HG02678 (cell line): ENCODE measurements at regions not wholly inside any gene's neighbourhood (a gene's known extent, or its start where the extent isn't known, plus 50 kb on each side); places are given as distances from the start of the nearest gene placed in this dataset.

Source experiments
- ATAC-seq: cut with Tn5 transposase; IDR thresholded peaks from one replicate; pipeline ENCODE4 v1.9.1; 2021; ENCODE audit warnings: mild to moderate bottlenecking, moderate library complexity; ENCODE audit not compliant: unreplicated experiment

DNA sequence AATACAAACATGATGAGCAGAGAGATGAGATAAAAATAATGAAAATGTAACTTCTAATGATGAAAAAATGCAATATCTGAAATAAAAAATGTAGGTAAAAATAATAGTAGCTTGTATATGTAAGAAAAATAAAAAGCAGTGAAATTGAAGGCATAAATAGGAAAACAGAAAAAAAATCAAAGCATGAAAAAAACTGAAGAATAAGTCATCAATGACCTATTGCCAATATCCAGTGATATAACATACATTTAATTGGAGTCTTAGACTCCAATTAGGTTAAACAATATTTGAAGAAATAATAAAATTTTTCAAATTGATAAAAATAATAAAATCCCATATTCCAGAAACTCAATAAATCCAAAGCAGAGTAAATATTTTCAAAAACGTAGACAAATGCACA lies 114.0 kb upstream of the HDGFL1 start:
- ATAC-seq = no peak

- no peak for ATAC-seq
These were observed 111.4 kb upstream of the HDGFL1 start for GRCh38 chr6:22457996-22458395.

DNA sequence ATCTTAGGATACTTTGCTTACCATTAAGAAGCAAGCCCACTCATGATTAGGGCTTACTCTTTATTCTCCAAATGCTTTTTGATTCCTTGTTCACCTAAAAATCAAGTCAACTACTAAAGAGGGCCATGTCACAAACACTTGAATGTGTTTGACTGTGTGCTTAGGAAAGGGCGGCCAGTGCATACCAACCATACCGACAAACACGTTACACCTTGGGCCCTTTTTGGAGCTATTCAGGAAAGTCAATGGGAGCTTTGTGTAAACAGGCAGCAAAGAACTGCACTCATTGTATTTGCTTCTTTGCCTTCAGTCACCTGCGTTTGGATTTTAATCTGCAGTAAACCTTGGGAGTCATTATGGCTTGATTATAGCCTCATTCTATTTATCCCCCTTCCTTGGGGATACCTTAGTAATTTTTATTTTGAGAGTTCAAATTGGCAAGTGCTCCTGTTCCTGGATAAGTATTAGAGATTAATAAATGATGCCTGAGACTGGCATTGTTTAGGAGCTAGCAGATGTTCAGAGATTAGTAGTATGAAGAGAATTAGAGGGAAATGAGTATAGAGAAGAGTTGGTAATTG lies 102.6 kb upstream of the HDGFL1 start:
- no peak for ATAC-seq

DNA sequence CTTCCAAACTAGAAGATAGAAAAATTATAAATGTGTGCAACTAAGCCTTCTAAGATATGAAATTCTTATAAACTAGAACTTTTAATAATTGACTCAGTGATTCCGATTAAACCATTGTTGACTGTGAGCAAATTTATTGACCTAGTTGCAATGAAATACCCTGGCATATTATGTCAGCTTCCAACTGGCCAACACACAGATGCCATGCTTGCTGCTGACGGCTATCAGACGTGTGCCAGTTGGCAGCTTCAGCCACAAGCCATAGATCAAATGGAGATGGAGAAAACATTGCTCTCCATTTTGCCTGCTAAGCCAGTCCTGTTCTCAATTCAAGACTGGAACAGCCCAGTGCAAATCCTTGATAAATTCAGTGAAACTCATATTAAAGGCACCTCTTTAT lies 101.7 kb upstream of the HDGFL1 start:
- ATAC-seq = no peak

GRCh38 chr6:22468256-22468965 lies 101.0 kb upstream of the HDGFL1 start:
- no peak for ATAC-seq

- ATAC-seq = no peak
These were observed 98.8 kb upstream of the HDGFL1 start for GRCh38 chr6:22470454-22471131.

DNA sequence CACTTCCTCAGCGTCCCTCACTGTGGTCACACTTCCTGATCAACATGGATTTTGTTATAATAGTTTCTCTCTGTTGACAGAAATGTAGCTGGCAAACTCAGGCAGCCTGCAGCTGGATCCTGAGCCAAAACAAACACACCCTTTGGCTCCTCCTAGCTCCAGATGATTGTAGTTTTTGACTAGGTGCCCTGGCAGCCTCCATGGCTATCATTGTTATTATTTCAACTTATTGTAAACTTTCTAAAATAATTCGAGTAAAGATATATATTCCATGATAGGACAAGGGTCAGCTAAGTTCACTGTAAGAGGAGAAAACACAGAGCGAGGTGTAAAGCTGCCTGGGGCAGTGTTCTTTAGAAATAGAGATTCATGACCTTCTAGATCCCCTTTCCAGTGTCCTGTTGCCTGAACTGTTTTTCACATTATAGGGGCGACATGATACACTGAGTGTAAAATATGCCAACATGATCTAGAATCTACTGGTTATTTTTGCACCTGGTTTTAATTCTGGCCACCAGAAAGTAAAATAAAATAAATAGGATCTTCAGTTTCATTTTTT lies 98.2 kb upstream of the HDGFL1 start:
- no peak for ATAC-seq

DNA sequence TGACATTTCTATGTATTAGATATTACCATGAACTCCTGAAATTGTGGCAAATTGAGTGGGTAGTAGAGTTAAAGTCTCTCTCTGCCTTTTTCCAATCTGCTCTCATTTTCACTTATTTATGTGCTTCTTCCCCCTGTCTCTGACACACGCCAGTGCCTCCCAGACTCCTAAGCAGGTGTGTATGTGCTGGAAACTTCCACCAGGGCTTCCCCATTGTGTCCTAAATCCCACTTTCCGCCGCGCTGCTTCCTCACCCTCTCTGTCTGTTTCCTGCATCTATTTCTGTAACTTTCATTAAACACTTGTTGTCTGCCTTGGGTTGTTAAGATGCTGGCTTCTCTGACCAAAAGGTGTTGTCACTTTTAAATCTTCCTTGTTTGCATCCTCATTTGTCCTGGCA lies 97.6 kb upstream of the HDGFL1 start:
- ATAC-seq = no peak

GRCh38 chr6:22473991-22474682 lies 95.2 kb upstream of the HDGFL1 start:
- no peak for ATAC-seq

GRCh38 chr6:22476811-22477390 lies 92.5 kb upstream of the HDGFL1 start:
- no peak for ATAC-seq

- ATAC-seq = no peak
These were observed 72.1 kb upstream of the HDGFL1 start for GRCh38 chr6:22497276-22497675.

DNA sequence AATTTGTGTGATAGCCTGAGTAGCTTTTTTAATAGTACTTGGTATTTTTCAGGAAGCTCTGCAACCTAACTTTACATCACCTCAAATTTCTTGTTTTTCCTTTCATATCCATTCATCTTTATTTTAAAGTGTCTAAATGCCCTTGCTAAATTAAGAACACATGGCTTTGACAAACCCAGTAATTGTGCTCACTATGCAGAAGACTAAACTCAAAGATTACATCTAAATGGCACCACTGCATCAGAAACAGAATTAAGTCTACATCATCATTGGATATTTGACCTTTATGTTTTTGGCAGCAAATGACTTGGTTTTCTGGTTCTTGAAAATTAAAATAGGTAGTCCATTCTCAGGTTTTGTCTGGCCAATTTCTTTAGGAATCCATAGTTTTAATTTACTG lies 69.6 kb upstream of the HDGFL1 start:
- no peak for ATAC-seq

DNA sequence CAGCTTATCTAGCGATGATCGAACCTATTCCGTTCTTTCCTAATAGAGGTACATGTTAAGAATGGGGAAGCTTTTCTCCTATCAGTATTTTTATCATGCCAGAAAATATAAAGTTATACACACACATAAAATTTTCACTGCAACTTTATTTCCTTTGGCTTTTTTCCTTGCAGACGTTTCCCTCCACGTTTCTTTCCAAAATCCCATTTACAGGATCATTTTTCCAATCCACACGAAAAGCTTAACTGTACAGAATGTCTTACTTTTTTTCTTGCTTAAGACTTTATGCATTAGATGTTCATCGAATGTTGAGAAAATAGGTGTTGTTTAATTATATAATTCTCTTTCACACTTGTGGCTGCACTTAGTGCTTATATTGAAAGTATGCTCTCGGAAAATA lies 62.9 kb upstream of the HDGFL1 start:
- no peak for ATAC-seq

- ATAC-seq = no peak
These were observed 56.5 kb upstream of the HDGFL1 start for GRCh38 chr6:22512686-22513427.

- no peak for ATAC-seq
These were observed 55.7 kb upstream of the HDGFL1 start for GRCh38 chr6:22513667-22514066.

- no peak for ATAC-seq
These were observed 50.1 kb upstream of the HDGFL1 start for GRCh38 chr6:22519237-22519636.
